A673 (cell line): ENCODE measurements at regions not wholly inside any gene's neighbourhood (a gene's known extent, or its start where the extent isn't known, plus 50 kb on each side); places are given as distances from the start of the nearest gene placed in this dataset.

ENCODE experiments used
- BruUV-seq: library from RNA; stranded (reverse); fragments of 400-500 nt; replicated peaks from 2 replicates; lab custom pipeline; 2021; lab: Mats Ljungman, UMichigan
- CTCF ChIA-PET: fragments of 300-600 bp; sonication (Branson Sonifier 250); formaldehyde crosslinking; loops from one replicate; lab custom pipeline; 2022; ENCODE audit warnings: antibody characterized with exemption; lab: Charles Lee
- POLR2A ChIA-PET: fragments of 300-600 bp; sonication (Branson Sonifier 250); formaldehyde crosslinking; loops from one replicate; lab custom pipeline; 2022; ENCODE audit warnings: antibody characterized with exemption; ENCODE audit not compliant: low non-redundant PET; lab: Charles Lee
- DNase-seq: peaks from one replicate; pipeline ENCODE4 v3.0.0-alpha.2; 2015; ENCODE audit warnings: low spot score
- H3K27ac ChIP-seq: fragments of 200-600 bp; sonication (generic); 2 replicates; pipeline ENCODE4 v1.5.1; 2016; ENCODE audit warnings: mixed run types, low read depth, mild to moderate bottlenecking, mixed read lengths, antibody characterized with exemption, low read length; ENCODE audit not compliant: poor library complexity, severe bottlenecking
- H3K27me3 ChIP-seq: fragments of 200-600 bp; sonication (generic); replicated peaks from 2 replicates; pipeline ENCODE4 v1.6.1; 2017; ENCODE audit warnings: mixed run types, low read depth, mild to moderate bottlenecking, mixed read lengths, antibody characterized with exemption, low read length; ENCODE audit not compliant: insufficient read depth, poor library complexity
- H3K36me3 ChIP-seq: fragments of 200-600 bp; sonication (generic); 2 replicates; pipeline ENCODE4 v1.6.1; 2016; ENCODE audit warnings: mixed run types, mild to moderate bottlenecking, mixed read lengths, antibody characterized with exemption, low read length; ENCODE audit not compliant: insufficient read depth, poor library complexity, severe bottlenecking
- H3K4me1 ChIP-seq: fragments of 200-600 bp; sonication (generic); 2 replicates; pipeline ENCODE4 v1.6.1; 2017; ENCODE audit warnings: mixed run types, mild to moderate bottlenecking, mixed read lengths, antibody characterized with exemption, low read length; ENCODE audit not compliant: insufficient read depth, poor library complexity, severe bottlenecking
- H3K4me3 ChIP-seq: fragments of 200-600 bp; sonication (generic); 2 replicates; pipeline ENCODE4 v1.5.1; 2016; ENCODE audit warnings: low read depth, mixed run types, mild to moderate bottlenecking, mixed read lengths, low read length; ENCODE audit not compliant: poor library complexity, severe bottlenecking
- H3K9me3 ChIP-seq: fragments of 200-600 bp; sonication (generic); 2 replicates; pipeline ENCODE4 v1.6.1; 2016; ENCODE audit warnings: mixed run types, low read depth, mild to moderate bottlenecking, mixed read lengths, antibody characterized with exemption, low read length; ENCODE audit not compliant: poor library complexity, severe bottlenecking
- CTCF ChIP-seq: fragments of 300-800, 200-600 bp; sonication (generic); conservative IDR thresholded peaks from 2 replicates; pipeline ENCODE4 v1.5.1; 2017; ENCODE audit warnings: low read depth, mild to moderate bottlenecking, antibody characterized with exemption, low read length, moderate library complexity, mixed read lengths
- EZH2 ChIP-seq: fragments of 200-600 bp; sonication (generic); IDR thresholded peaks from 2 replicates; pipeline ENCODE4 v1.6.1; 2017; ENCODE audit warnings: borderline replicate concordance, low read depth, mild to moderate bottlenecking, mixed read lengths, antibody characterized with exemption, low read length; ENCODE audit not compliant: poor library complexity, severe bottlenecking
- intact Hi-C: fragments of 100-400 bp; cut with micrococcal nuclease; formaldehyde crosslinking; loops from one replicate; pipeline ENCODE4 v1.10.0; 2022; ENCODE audit not compliant: unreplicated experiment

GRCh38 chr2:104358122-104358521, 495.8 kb upstream of the POU3F3 start:
- H3K4me3 ChIP-seq = no peak overlapping the region
- no peak for DNase-seq
- ChIA-PET CTCF (no interaction called here), POLR2A (no interaction called here)
- H3K36me3 ChIP-seq = no peaks in the 10 kb centered on the region
- intact Hi-C loops = no loop called here
- BruUV-seq = no TSS peak
- H3K9me3 ChIP-seq = no peaks in the 10 kb centered on the region
- no peaks in the 10 kb centered on the region for H3K4me1 ChIP-seq
- no peak overlapping the region for H3K27ac ChIP-seq
- no peaks in the 10 kb centered on the region for H3K27me3 ChIP-seq
- TF ChIP-seq EZH2 = no peak
- no peak for TF ChIP-seq CTCF

GRCh38 chr2:104361414-104361813, 492.5 kb upstream of the POU3F3 start:
- H3K4me1 ChIP-seq = no peaks in the 10 kb centered on the region
- no peak overlapping the region for H3K4me3 ChIP-seq
- TF ChIP-seq EZH2 (no peak), CTCF (no peak)
- ChIA-PET POLR2A (no interaction called here), CTCF (no interaction called here)
- BruUV-seq = no TSS peak
- intact Hi-C loops = no loop called here
- DNase-seq = no peak
- no peaks in the 10 kb centered on the region for H3K36me3 ChIP-seq
- H3K27me3 ChIP-seq = no peaks in the 10 kb centered on the region
- H3K27ac ChIP-seq = no peak overlapping the region
- no peaks in the 10 kb centered on the region for H3K9me3 ChIP-seq

- POLR2A ChIA-PET = no interaction called here
- TF ChIP-seq EZH2 (no peak), CTCF (no peak)
These were observed 485.8 kb upstream of the POU3F3 start for GRCh38 chr2:104368089-104368488.

More at GRCh38 chr2:104368089-104368488, 485.8 kb upstream of the POU3F3 start:
- Histone ChIP-seq H3K27me3 (no peaks in the 10 kb centered on the region), H3K27ac (no peak overlapping the region), H3K4me3 (no peak overlapping the region), H3K4me1 (no peaks in the 10 kb centered on the region), H3K36me3 (no peaks in the 10 kb centered on the region), H3K9me3 (no peaks in the 10 kb centered on the region)
- BruUV-seq = no TSS peak
- DNase-seq = no peak
- intact Hi-C loops = no loop called here
- CTCF ChIA-PET = no interaction called here
